ENCODE measurements at regions not wholly inside any gene's neighbourhood (a gene's known extent, or its start where the extent isn't known, plus 50 kb on each side); places are given as distances from the start of the nearest gene placed in this dataset.
A peak's percentile ranks its signal among the peaks of the same experiment; 100 is the strongest.

GRCh38 chr10:111473361-111473760 lies 396.5 kb downstream of the ADRA2A start:
- POLR2A ChIA-PET, result no interaction called here
- TF ChIP-seq CTCF (IDR thresholded peaks at IDR 0.05; ENCODE audit: insufficient read depth, low read depth, low read length), result no peak
- Histone ChIP-seq H3K36me3 (ENCODE audit: control insufficient read depth, insufficient read depth, low read length) (no peaks in the 10 kb centered on the region), H3K4me3 (ENCODE audit: low read depth, low read length) (no peak overlapping the region), H3K27me3 (ENCODE audit: control insufficient read depth, insufficient read depth, low read length) (no peaks in the 10 kb centered on the region)
- DNase-seq (ENCODE audit: low read depth), result no peak
- CTCF ChIA-PET, result no interaction called here

- Histone ChIP-seq H3K27me3 (ENCODE audit: control insufficient read depth, insufficient read depth, low read length) (no peaks in the 10 kb centered on the region), H3K4me3 (ENCODE audit: low read depth, low read length) (no peak overlapping the region), H3K36me3 (ENCODE audit: control insufficient read depth, insufficient read depth, low read length) (no peaks in the 10 kb centered on the region)
- ChIA-PET CTCF (interaction anchor here (0.6 kb wide), 1 partner anchor 246 kb away, joined by 3 read pairs; no protein-coding TSS in a partner anchor), POLR2A (no interaction called here)
- no peak for DNase-seq (ENCODE audit: low read depth)
- TF ChIP-seq CTCF (IDR thresholded peaks at IDR 0.05; ENCODE audit: insufficient read depth, low read depth, low read length), result no peak
These were observed 398.0 kb downstream of the ADRA2A start for GRCh38 chr10:111474786-111475185.

- H3K27me3 ChIP-seq (ENCODE audit: control insufficient read depth, insufficient read depth, low read length), result no peaks in the 10 kb centered on the region
- peak; percentile 31 for DNase-seq (ENCODE audit: low read depth)
- ChIA-PET CTCF (interaction anchor here (0.6 to 1.1 kb wide), 2 partner anchors 32 to 122 kb away, joined by 3 read pairs; no protein-coding TSS in a partner anchor), POLR2A (interaction anchor here (0.6 kb wide), 1 partner anchor 557 kb away, joined by 4 read pairs; the partner anchor contains the start of genes BBIP1 and SHOC2)
- TF ChIP-seq CTCF (IDR thresholded peaks at IDR 0.05; ENCODE audit: insufficient read depth, low read depth, low read length), result no peak
- H3K36me3 ChIP-seq (ENCODE audit: control insufficient read depth, insufficient read depth, low read length), result no peaks in the 10 kb centered on the region
- H3K4me3 ChIP-seq (ENCODE audit: low read depth, low read length), result no peak overlapping the region
These were observed 398.9 kb downstream of the ADRA2A start for GRCh38 chr10:111475720-111476119.

- H3K27me3 ChIP-seq (ENCODE audit: control insufficient read depth, insufficient read depth, low read length), result no peaks in the 10 kb centered on the region
These were observed 401.8 kb downstream of the ADRA2A start for GRCh38 chr10:111478651-111479050.

GRCh38 chr10:111479966-111480365 lies 403.1 kb downstream of the ADRA2A start:
- Histone ChIP-seq H3K36me3 (ENCODE audit: control insufficient read depth, insufficient read depth, low read length) (no peaks in the 10 kb centered on the region), H3K27me3 (ENCODE audit: control insufficient read depth, insufficient read depth, low read length) (no peaks in the 10 kb centered on the region), H3K4me3 (ENCODE audit: low read depth, low read length) (no peak overlapping the region)
- ChIA-PET POLR2A (no interaction called here), CTCF (no interaction called here)
- no peak for DNase-seq (ENCODE audit: low read depth)
- no peak for TF ChIP-seq CTCF (IDR thresholded peaks at IDR 0.05; ENCODE audit: insufficient read depth, low read depth, low read length)

More at GRCh38 chr10:111478651-111479050, 401.8 kb downstream of the ADRA2A start:
- DNase-seq (ENCODE audit: low read depth), result no peak
- TF ChIP-seq CTCF (IDR thresholded peaks at IDR 0.05; ENCODE audit: insufficient read depth, low read depth, low read length), result no peak
- ChIA-PET CTCF (no interaction called here), POLR2A (no interaction called here)
- H3K4me3 ChIP-seq (ENCODE audit: low read depth, low read length), result no peak overlapping the region
- no peaks in the 10 kb centered on the region for H3K36me3 ChIP-seq (ENCODE audit: control insufficient read depth, insufficient read depth, low read length)

All from BJ (cell line).